ENCODE measurements at regions not wholly inside any gene's neighbourhood (a gene's known extent, or its start where the extent isn't known, plus 50 kb on each side); places are given as distances from the start of the nearest gene placed in this dataset.

DNA sequence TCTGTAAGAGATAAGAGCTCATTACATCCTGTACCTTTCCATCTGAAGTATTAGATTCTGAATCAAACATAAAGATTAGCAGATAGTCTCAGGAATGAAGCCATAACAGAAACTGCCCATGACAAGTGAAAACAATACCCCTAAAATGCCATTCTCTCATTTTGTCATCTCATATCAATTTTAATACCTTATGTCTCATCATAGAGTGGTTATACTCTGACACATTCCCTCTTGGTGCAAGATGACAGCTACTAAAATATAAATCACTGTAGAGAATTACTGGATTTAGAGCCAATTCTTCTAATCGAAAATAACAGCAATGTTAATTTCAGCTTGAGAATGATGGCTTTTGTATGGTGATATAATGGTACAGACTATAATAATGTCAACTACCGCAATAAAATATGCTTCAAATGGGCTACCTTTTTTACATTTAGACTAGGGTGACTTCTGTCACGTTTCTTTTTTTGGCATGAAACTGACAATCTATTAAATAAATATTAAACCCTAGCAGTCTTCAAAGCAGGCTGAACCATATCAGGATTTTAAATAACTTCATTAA, 125.1 kb upstream of the ITGA4 start:
- DNase-seq (ENCODE audit: extremely low read depth in 1 of 2, low read depth in 1 of 2) = no peak

DNA sequence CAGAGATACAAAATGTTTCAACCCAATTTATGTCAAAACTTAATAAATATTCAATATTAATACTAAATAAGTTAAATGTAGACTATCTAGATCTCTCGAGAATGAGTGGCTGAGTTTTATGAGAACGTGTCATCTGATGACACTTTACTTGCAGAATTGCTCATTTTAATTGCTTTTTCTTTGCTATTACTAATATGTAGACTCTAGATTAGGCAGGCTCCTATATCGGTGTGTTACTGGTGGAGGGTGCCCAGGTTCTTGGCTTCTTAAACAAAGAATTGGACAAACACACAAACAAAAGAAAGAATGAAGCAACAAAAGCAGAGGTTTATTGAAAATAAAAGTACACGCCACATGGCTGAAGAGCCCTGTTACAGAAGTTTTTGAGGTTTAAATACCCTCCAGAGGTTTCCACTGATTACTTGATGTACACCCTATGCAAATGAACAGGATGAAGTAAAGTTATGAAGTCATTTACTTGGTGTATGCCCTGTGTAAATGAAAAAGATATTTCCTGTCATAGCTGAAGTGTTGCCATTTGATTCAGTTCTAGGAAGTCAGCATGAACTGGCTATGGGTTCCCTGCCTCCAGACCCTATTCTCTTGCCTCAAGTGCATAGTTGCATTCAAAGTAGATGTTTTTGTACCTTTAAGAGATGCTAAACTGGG, 122.9 kb upstream of the ITGA4 start:
- no peak for DNase-seq (ENCODE audit: extremely low read depth in 1 of 2, low read depth in 1 of 2)

DNA sequence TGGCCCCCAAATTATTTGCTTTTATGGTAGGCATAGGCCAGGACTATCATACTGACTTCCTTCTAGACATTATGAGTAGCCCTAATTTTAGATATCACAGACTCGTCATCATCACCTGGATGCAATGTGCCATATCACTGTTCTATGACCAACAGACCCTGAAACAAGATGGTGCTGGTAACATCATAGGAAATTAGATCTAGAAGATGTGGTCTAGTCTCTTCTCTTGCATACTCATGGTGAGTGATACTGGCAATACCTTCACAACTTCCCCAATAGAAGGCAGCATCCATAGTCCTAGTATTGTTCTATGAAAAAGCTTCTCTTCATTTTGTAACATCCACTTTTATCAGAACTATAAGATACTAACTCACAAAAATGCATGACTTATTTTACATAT, 116.3 kb upstream of the ITGA4 start:
- no peak for DNase-seq (ENCODE audit: extremely low read depth in 1 of 2, low read depth in 1 of 2)

DNA sequence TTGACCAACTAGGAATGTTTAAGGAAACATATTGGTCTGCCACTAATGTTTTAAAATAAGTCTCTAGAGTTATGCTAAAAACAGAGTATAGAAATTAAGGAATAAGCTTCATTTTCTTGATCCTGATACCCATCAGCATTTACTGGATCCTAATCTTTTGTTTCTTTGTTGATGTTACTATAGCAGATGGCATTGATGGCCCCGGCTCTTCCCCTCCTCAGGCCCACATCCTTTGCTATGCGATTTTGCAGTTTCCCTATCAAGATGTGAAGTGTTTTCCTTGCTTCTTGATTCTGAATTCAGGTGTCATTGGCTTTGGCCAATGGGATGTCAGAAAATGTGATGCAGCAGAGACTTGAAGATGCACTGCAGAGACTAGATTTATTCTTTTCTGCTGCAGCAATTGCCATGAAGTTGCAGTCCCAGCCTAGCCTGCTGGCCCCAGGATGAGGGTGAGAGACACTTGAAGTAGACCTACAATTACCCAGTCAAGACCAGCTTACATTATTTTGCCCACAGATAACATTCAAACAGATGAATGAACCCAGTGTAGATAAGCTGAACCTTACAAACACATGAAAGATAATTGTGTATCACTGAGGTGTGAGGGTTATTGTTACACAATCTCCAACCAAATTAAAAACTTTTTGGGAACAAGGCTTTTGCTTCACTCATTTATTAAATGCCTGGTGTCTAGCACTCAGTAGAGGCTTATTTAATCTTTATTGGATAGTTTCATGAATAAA, 115.2 kb upstream of the ITGA4 start:
- no peak for DNase-seq (ENCODE audit: extremely low read depth in 1 of 2, low read depth in 1 of 2)

DNA sequence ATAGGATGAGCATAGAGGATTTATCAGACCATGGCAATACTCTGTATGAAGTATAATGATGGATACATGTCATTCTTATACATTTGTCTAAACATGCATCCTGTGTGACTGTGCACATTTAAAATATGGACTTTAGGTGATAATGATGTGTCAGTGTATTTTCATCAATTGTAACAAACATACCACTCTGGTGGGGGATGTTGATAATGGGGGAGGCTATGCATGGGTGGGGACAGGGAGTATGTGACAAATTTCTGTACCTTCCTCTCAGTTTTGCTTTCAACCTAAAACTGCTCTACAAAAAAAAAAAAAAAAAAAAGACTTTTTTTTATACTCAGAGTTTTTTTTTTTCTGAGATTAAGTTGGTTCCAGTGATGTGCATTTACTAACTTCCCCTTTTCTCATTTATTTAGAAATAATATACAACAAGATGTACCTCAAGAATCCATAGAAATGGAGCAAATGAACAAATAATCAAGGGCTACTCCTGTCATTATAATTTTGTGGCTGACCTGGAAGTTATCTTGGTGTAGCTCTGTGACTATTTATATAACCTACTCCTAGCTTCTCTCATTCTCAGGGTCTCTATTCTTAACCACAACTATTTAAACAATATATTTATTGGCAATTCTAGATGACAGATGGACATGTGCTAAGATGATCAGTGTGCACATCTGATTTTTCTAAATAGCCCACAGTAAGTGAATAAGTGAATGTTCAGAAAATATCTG, 108.9 kb upstream of the ITGA4 start:
- DNase-seq (ENCODE audit: extremely low read depth in 1 of 2, low read depth in 1 of 2) = no peak

DNA sequence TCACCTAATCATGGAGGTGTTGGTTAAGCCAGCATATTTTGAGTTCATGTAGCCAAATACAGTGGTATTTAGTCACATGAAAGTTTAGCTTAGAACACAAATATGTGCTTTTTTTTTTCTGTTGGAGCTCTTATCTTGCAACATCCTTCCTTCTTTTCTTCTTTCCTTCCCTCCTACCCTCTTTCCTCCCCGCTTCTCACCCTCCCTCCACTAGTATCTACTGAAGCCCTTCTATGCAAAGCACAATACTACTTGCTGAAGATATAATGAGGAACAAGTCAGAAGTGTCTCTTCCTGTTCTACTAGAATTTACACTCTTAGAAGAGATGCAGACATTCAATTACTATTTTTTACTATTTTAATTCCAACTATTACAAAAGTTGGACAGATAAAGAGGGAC, 105.0 kb upstream of the ITGA4 start:
- DNase-seq (ENCODE audit: extremely low read depth in 1 of 2, low read depth in 1 of 2) = no peak

DNA sequence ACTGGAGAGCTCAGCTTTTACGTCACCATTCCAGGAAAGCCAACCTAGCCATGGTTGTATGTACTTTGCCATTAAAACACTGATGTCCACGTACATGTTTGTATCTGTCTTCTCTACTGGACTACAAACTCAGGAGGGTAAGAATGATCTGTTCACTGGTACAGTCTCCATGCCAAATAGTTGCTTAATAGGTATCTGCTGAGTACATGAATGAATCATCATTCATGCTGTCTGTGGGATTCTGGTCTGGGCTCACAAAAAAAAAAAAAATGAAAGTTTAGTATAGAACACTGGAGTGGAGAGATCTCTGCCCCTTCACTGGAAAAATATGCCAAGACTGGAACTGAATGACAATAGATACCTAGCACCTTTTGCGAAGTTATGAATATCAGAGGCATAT, 102.6 kb upstream of the ITGA4 start:
- DNase-seq (ENCODE audit: extremely low read depth in 1 of 2, low read depth in 1 of 2) = no peak

DNA sequence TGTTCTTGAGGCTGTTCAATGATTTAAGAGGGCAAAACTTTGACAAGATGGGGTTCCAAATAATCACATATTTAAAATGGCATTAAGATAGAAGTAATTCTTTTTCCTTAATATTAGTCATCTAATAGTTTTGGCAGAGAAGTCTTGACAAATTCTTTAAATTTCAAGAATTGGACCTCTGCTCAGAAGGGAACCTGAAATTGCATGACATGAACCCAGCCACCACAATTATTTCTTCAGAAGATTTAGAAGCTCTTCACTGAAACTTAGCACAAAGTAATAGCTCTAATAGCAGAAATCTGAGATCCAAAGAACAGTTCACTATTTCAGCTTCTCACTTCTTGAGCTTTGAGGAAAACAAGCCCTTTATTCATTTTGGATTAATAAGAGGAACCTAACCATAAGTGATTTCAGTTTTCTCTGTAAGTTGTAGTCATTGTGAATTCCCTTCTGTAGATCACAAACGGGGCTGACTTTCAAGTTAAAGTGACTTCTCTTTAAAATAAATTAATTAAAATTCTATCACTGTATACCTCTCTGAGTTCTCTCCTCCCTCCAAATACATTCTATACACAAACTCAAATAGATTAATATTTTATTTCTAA, 100.6 kb upstream of the ITGA4 start:
- DNase-seq (ENCODE audit: extremely low read depth in 1 of 2, low read depth in 1 of 2) = no peak

DNA sequence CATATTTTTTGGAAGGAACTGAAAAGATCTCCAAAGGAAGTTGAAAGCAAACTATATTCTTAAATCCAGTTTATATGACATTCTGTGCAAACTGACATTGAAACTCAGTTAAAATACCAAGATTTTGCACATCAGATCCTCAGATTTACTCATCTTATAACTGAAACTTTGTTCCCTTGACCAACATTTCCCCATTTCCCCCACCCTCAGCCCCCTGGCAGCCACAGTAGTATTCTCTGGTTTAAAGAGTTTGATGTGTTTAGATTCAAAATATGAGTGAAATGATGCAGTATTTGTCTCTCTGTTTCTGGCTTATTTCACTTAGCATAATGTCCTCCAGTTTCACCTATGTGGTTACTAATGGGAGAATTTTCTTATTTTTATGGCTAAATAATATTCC, 99.2 kb upstream of the ITGA4 start:
- DNase-seq (ENCODE audit: extremely low read depth in 1 of 2, low read depth in 1 of 2) = peak in 1 of 2 donors; percentile 13

DNA sequence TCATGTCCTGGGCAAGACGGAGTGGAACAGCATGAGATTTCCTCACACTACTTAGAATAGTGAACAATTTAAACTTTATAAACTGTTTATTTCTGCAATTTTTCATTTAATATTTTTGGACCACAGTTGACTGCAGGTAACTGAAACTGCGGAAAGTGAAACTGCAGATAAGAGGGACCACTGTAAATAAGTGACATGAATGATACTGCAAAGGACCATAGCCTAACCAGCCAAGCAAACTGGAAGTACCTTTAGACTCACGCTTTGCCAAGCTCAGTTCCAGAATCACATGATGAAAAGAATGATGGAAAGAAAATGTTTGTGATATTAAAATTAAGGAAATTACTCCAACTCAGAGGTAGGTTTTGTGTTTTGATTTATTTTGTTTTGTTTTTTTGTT, 94.6 kb upstream of the ITGA4 start:
- DNase-seq (ENCODE audit: extremely low read depth in 1 of 2, low read depth in 1 of 2) = no peak

DNA sequence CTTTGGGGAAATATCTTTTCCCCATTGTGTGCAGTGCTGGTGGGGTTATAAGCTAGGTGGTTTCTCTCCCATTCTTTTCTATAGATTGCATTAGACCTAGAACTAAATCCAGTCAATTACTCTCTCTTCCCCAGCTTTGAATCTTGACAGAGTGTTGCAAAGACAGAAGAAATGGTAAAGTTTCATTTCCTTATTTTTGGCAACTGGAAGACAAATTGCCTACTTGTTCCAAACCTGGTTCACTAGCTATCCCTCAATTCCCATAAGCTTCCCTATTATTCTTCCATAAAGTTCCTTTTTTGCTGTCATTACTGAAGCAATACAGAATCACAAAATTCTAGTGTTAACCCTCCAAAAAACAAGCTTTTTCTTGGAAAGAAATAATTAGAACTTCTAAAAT, 94.0 kb upstream of the ITGA4 start:
- no peak for DNase-seq (ENCODE audit: extremely low read depth in 1 of 2, low read depth in 1 of 2)

DNA sequence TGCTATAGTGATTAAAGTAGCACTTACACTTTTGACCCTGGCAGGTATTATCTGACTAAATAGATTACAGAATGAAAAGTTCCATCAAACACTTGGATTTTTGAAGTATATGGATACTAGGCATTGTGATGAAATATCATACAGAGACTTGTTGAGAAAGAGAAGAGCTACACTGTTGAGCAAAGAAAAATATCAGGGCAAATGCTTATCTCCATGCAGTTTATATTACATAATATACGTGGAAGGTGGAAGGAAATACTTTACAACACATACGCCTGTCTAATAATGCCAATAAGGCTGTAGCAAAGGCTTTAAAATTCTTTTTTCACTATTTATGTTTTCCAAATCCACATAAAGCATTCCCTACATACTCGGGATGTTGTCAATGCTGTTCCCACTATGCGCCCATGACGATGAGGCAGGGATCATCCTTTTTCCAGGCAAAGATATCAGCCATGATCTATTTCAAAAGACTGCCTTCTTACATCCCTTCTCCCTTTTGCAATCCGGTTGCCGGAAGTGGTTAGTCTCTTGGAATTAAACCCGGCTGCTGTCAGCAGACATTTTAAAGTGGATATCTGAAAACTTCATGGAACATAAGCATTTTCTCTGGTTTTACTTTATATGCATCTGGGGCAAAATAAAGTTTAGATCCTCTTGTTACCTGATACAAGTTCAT, 92.6 kb upstream of the ITGA4 start:
- no peak for DNase-seq (ENCODE audit: extremely low read depth in 1 of 2, low read depth in 1 of 2)

DNA sequence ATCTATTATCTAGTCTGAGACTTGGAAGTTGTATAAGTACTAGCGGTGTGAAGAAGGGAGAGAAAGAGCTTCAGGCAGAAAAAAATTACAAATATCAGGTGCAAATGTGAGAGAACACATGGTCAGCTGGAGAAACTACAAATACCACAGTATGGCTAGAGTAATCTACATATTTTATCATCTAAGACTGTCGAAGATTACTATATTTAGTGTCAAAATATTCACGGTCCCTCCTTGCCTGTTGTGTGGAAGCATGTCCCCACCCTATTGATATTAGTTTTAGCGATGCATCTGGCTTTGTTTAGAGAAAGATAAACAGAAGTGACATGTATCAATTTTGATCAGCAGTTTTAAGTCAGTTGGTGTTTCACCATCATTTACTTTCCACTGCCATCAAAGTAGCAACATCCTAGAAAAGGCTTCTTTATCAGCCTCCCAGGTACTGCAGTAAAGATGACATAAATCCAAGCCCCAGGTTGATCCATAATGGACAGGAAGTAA, 90.5 kb upstream of the ITGA4 start:
- DNase-seq (ENCODE audit: extremely low read depth in 1 of 2, low read depth in 1 of 2) = no peak

DNA sequence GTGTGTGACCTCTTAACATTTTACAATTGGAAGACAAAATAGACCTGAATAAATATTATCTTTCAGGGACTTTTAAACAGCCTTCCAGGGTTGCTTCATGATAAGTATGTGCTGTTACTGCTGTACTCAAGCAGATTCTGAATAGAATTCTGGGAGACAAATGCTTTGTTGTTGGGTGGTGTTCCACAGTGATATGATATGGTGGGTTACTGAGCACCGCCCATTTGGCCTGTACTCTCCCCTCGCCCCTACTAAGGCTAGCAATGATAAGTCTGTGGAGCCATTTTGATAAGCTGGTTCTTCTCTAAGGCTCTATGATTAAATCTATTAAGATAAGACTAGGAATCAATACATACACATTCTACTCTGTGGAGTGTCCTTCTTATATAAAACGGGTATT, 89.8 kb upstream of the ITGA4 start:
- no peak for DNase-seq (ENCODE audit: extremely low read depth in 1 of 2, low read depth in 1 of 2)

DNA sequence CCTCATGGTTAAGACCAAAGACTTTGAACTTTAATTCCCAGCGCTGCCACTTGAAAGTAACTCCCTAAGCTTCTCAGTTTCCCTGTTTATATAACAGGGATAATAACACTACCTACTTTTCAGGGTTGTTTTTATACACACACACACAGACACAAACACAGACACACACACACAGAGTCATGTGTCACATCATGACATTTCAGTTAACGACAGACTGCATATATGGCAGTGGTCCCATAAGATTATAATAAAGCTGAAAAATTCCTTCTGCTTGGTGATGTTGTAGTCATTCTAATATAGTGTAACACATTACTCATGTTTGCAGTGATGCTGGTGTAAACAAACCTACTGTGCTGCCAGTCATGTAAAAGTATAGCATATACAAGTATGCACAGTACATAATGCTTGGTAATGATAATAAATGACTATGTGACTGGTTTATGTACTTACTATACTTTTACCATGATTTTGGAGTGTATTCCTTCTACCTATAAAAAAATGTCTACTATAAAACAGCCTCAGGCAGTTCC, 89.2 kb upstream of the ITGA4 start:
- DNase-seq (ENCODE audit: extremely low read depth in 1 of 2, low read depth in 1 of 2) = no peak

DNA sequence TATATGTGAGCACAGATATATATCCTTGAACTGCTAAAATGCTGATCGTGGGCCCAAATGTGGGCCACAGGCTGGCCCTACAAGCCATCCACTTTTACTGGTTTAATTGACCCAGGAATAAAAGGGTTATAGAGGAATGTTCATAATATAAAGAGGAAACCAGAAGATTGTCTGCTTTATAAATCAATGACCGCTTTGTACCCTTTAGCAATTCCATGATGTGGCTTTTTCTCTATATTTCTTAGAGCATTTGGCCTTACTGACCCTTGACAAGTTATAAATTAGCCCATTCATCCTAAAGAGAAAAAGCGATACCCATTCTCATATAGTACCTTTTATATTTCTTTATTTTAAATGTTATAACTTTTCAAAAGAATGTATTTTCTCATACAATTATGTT, 87.1 kb upstream of the ITGA4 start:
- DNase-seq (ENCODE audit: extremely low read depth in 1 of 2, low read depth in 1 of 2) = no peak

DNA sequence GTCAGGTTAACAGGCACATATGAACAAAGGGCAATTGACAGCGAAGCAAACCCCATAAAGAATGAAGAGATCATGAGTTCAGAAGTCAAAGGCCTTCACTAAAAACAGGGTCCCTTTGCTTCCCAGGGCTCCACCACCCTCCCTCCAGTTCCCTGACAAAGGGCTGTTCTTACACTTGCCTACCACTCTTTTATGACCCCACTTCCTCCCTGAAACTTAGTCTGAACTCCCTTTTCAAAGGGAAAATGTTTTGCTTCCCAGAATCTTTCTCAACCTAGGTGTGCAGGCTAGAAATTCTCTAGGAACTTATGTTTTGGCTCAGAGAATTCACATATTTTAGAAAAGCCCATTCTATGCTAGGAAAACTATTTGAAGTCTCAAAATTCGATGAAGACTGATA, 86.0 kb upstream of the ITGA4 start:
- no peak for DNase-seq (ENCODE audit: extremely low read depth in 1 of 2, low read depth in 1 of 2)

DNA sequence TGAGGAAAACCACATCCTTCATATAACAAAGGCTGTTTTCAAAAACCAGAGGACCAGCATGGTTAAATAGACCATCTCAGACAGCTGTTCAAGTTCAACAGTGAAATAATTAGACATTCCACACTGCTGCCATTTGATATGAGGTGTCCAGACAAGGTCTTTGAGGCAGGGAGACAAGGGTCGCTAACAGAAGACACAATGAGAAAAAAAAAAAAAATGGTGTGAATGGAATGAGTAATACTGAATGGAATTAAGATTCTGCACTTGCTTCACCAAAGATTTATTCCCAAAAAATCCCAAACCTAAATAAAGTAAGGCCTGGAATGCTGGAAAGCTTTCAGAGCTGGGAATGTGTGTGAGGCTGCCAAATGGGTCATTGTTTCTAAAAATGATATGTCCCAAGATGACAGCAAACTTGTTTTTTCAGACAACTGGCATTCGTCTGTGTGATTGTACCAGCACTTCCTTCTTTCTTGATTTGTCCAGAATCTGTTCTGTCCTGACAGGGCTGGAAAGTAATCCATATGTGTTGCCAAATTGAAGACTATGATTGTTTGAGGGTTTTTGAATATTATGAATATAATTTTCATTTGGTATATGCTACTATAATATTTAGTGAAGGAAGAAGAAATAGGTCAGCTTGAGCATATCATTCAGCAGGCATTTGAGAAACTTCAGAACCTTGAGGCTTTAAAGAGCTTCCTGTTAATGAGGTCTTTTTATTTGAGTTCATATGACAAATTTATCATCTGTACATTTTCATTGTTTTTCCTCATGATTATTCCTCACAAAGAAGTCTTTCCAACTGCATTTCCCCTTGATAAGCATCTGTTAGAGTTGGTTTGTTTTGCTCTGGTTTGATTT, 85.2 kb upstream of the ITGA4 start:
- no peak for DNase-seq (ENCODE audit: extremely low read depth in 1 of 2, low read depth in 1 of 2)

DNA sequence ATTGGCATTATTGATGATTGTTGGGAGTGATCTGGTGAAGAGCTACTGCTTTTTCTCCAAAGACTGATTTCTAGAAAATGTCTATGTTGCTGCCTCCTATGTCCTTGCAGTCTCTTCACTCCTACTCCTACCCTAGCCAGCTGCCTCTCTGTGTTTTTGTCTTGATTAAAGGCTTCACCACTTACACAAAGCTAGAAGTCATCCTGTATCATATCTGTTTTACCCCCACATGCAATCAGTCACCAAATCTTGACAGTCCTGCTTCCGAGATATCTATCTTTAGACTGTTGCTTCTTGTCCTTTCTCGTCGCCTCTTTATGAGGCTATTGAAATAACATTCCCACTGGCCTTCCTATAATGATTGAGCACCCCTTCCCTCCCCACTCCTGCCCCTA, 84.5 kb upstream of the ITGA4 start:
- no peak for DNase-seq (ENCODE audit: extremely low read depth in 1 of 2, low read depth in 1 of 2)
